Left cardiac atrium (tissue), 4 donors: ENCODE measurements at regions not wholly inside any gene's neighbourhood (a gene's known extent, or its start where the extent isn't known, plus 50 kb on each side); places are given as distances from the start of the nearest gene placed in this dataset.
"Not testable (repeated sequence)": the region's sequence is repeated elsewhere in the genome, so short reads cannot be mapped to it uniquely, and the experiment has no call there.

Experiments used
- ATAC-seq, 2 donors: fragments of 200-7000 bp; cut with Tn5 transposase; one replicate each; pipeline ENCODE4 v1.9.1; 2020; ENCODE audit warnings: mild to moderate bottlenecking in 2 of 2, moderate library complexity in 2 of 2
- DNase-seq: peaks from one replicate; pipeline ENCODE4 v3.0.0-alpha.2; 2020
- intact Hi-C, 2 donors: fragments of 100-400 bp; cut with DNase I; formaldehyde crosslinking; loops; one replicate each; pipeline versions ENCODE4 v1.14.1 to v1.15.1; 2022 to 2023
- donor health status: DM: no; HTN: yes; CAD: no.
- donor health status: DM: no; HTN: yes; CAD: no; lungs with severe emphysema.
- donor health status: DM: yes; HTN: yes; CAD: no.
- donor health status: Dilated cardiomyopathy.

DNA sequence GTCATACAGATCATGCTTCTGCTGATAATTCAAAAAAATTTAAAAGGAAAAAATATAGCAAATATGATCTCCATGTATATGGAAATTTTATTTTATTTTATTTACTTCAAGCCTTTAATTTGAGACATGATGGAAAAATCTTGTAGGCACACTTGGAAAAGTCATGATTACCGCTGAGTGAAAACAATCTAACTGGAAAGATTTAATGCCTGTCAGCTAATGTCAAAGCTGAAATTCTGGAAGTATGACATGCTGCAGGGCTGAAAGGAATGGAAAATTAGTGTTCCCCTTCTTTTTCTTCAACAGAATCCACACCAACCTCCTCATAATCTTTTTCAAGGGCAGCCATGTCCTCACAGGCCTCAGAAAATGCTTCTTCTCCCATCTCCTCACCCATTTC is 58.2 kb downstream of the RPRM start:
- DNase-seq (no peak), ATAC-seq (no peak)
- intact Hi-C loops = no loop called here

DNA sequence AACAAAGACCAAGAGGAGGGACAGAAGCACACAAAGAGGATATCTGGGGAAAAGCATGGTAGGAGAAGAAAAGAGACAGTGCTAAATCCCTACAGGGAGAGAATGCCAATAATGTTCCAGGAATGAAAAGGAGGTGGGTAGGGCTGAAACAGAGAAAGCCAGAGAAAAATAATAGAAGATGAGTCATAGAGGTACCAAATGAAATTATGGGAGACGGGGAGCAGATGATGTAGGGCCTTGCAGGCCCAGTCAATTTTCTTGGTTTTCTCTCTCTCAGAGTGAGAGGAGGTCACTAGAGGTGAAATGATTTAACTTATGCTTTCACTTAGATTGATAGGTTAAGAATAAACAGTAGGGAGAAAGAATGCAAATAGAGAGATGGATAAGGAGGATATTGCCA is 61.5 kb downstream of the RPRM start:
- no peak for ATAC-seq
- DNase-seq = no peak
- intact Hi-C loops = no loop called here

DNA sequence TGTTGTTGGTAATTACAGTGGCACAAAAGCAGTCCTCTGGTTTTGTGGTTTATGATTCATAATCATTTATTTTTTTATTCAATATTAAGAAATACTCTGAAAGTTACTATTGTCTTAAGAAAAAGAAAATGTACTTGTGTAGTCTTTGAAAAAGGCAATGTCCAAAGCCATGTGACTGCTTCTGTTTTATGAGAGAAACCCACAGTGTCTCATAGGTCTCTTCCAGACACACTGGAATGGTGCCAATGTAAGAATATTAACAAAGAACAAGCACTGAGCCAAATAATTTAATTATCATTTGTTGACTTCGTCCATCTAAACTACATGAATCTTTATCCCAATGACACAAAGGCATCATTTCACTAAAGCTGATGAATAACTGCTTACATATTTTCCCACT is 62.5 kb downstream of the RPRM start:
- ATAC-seq (no peak), DNase-seq (no peak)
- intact Hi-C loops = no loop called here

DNA sequence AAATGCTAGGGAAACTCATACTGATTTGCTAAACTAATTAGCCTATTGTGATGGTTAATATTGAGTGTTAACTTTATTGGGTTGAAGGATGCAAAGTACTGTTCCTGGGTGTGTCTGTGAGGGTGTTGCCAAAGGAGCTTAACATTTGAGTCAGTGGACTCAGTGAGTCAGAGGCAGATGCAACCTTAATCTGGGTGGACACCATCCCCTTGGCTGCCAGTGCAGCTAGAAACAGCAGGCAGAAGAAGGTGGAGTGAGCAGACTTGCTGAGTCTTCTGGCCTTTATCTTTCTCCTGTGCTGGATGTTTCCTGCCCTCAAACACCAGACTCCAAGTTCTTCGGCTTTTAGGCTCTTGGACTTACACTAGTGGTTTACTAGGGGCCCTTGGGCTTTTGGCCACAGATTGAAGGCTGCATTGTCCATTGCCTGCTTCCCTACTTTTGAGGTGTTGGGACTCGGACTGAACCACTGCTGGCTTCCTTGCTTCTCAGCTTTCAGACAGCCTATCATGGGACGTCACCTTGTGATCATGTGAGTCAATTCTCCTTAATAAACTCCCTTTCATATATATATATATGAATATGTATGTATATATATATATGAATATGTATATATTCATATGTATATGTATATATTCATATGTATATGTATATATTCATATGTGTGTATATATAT is 69.7 kb downstream of the RPRM start:
- intact Hi-C loops = no loop called here
- ATAC-seq (no peak), DNase-seq (no peak)

DNA sequence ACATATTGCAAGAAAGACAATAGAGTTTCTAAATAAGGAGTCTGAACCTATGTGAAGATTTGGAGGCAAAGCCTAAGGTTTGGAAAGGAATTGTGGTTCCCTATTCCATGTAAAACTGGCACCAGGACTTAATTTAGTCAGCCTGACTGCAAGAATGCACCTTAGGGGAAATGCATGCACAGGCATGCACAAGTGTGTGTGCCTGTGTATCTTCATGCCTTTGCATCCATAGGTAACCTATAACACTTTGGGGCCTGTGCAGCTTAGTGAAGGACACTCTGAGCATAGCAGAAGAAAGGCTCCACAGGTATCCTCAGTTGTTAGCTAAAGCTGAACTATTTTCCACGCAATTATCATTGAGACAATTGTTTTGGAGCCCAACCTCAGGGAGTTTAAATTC is 73.4 kb downstream of the RPRM start:
- intact Hi-C loops = no loop called here
- DNase-seq (no peak), ATAC-seq (no peak)

DNA sequence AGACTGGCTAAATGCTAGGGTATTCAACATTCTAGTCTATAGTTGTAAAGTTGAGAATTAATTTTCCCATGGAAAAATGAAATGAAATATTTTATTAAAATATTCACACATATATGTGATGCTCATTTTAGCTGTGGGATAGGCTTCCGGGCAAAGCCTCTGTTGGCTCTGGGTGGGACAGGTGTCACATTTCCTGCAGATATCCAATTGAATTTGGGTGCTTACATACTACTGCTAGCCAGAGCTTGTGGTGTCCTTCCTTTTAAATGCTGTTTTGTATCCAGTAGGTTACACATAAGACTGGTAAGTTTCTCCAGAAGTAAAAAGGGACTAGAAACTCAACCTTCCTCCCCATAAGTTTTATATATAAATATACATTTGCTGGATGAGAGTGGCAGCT is 73.8 kb downstream of the RPRM start:
- intact Hi-C loops = no loop called here
- ATAC-seq (no peak), DNase-seq (no peak)

DNA sequence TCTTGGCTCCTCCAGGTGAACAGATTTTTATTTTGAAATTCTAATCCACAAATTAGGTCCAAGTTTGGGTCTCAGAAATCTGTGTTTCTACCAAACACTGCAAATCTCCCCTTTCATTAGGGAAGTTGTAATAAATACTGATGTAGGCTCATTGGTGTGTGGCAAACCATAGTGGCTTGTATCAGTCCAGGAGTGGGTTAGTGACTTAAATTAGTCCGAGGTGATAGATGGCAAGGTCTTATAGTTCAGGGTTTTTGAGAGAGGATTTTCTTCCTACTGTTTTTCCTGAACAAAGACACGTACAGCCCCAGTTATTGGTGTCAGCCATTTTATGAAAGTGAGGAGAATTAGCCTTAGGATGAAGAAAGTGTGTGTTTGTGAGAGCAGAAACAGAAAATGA is 74.6 kb downstream of the RPRM start:
- ATAC-seq = no peak

DNA sequence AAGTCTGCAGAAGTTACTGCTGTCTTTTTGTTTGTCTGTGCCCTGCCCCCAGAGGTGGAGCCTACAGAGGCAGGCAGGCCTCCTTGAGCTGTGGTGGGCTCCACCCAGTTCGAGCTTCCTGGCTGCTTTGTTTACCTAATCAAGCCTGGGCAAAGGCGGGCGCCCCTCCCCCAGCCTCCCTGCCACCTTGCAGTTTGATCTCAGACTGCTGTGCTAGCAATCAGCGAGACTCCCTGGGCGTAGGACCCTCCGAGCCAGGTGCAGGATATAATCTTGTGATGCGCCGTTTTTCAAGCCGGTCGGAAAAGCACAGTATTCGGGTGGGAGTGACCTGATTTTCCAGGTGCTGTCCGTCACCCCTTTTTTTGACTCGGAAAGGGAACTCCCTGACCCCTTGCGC is 75.2 kb downstream of the RPRM start:
- DNase-seq, ATAC-seq, intact Hi-C loops: not testable (repeated sequence)

More for the DNA sequence above, 74.6 kb downstream of the RPRM start:
- no peak for DNase-seq
- intact Hi-C loops = no loop called here

DNA sequence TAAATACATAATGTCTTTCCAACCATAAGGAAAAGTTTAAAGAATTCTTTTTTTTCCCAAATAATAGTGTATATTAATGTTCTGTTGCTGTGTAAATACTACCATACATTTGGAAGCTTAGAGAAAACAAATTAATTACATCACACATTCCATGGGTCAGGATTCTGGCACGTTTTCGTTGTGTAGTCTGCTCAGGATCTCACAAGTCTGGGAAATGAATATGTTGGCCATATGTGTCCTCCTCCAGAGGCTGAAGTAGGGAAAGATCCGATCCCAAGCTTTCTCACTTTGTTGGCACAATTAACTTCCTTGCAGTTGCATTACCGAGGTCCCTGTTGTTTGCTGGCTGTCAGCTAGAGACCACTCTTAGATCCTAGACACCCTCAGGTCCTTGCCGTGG is 83.9 kb downstream of the RPRM start:
- DNase-seq = no peak
- intact Hi-C loops = no loop called here

DNA sequence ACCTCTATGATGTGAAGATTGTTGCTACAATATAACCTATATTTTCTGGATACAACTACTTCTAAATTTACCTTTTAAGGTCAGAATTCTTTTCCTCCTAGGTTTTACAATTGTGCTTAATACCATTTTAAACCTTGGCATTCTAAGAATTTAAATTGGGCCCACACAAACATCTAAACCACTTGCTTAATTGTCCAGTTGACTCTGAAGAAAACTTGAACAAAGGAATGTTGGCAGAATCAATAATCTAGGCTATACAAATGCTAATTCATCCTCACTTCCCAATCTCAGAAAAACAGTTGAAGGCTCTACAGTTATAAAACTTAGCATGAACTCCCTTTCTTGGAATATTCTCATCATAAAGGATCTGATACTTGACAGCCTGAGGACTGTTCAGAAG is 84.3 kb downstream of the RPRM start:
- DNase-seq (no peak), ATAC-seq (no peak)
- intact Hi-C loops = no loop called here

More for the DNA sequence above, 83.9 kb downstream of the RPRM start:
- ATAC-seq = no peak

DNA sequence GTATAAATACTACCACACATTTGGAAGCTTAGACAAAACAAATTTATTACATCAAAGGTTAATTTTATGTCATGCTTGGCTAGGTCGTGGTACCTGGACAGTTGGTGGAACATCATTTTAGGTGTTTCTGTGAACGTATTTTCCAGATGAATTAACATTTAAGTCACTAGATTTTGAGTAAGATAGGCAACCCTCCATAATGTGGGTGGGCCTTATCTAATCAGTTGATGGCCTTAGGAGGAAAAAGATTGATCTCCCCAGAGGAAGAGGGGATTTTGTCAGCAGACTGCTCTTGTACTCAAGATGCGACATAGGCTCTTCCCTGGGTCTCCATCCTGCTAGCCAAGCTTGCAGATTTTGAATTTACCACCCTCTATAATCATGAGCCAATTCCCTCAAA is 85.0 kb downstream of the RPRM start:
- ATAC-seq = no peak
- intact Hi-C loops = no loop called here

DNA sequence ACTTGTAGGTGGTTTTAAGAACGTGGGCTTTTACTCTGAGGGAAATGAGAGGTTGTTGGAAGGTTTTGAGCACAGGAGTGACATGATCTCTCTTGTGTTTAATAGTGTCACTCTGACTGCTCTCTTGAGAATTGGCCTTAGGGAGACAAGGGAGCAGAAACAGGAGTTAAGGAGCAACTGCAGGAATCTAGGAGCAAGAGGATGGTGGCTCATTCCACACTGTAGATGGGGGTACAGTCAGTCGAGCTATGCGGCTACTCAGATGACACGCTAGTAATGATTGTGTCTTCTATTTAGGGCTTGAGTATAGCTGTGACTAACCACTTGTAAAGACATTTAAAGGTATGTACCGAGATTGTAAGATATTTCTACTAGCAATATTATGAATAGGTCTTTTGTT is 87.4 kb downstream of the RPRM start:
- DNase-seq (no peak), ATAC-seq (no peak)
- intact Hi-C loops = no loop called here

More for the DNA sequence above, 85.0 kb downstream of the RPRM start:
- DNase-seq = no peak

DNA sequence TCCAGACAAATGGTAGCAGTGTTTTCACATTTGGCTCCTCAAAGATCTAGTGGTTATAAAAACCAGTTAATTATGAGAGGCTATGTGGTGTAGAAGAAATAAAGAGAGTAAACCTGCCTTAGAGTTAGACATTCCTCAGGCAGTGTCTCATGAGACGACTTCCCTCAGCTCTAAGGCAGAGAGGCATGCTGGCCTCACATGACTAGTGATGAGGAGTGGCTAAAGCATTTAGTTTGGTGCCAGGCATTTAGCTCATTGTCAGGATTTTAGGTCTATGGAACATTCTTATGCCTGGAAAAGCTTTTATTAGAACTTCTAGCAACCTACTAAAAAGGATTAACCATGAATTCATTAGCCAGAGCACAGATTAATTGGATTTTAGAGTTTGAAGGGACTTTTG is 90.3 kb downstream of the RPRM start:
- ATAC-seq (no peak), DNase-seq (no peak)
- intact Hi-C loops = no loop called here

DNA sequence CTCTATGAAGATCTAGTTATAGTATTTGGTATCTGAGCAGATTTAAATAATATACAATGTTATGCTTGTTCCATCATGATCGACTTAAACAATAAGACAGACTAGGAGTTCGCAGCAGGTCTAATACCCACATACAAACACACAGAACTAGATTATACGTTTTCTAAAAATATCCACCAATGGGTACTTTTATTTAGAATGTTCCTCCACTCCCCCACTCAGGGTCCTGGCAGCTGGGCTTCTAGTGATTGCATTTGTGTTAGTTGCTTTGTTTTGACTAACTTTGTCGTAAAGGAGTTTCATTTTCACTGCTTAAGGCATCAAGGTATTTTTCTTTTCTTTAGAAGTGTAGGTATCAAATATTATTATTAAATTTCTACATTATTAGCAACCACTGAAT is 91.4 kb downstream of the RPRM start:
- no peak for DNase-seq

DNA sequence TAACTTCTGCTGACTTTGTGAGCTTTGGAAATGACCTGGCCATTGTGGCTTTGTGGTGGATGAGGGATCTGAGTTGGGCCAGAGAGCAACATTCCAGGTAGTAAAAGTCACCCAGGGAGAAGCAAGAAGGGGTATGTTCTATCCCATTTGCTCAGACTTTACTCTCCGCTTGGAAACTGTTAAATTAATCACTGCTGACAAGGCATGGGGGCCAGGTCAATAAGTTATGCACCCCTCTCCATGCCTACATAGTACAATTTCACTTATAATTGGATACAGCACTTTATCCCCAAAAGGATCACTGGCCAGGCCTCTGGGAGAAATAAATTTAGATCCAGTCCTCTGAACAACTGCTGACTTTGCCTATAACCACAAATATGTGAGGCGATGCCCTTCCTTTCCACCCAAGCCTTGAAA is 92.1 kb downstream of the RPRM start:
- DNase-seq (no peak), ATAC-seq (no peak)
- intact Hi-C loops = no loop called here

More for the DNA sequence above, 91.4 kb downstream of the RPRM start:
- no peak for ATAC-seq
- intact Hi-C loops = no loop called here

DNA sequence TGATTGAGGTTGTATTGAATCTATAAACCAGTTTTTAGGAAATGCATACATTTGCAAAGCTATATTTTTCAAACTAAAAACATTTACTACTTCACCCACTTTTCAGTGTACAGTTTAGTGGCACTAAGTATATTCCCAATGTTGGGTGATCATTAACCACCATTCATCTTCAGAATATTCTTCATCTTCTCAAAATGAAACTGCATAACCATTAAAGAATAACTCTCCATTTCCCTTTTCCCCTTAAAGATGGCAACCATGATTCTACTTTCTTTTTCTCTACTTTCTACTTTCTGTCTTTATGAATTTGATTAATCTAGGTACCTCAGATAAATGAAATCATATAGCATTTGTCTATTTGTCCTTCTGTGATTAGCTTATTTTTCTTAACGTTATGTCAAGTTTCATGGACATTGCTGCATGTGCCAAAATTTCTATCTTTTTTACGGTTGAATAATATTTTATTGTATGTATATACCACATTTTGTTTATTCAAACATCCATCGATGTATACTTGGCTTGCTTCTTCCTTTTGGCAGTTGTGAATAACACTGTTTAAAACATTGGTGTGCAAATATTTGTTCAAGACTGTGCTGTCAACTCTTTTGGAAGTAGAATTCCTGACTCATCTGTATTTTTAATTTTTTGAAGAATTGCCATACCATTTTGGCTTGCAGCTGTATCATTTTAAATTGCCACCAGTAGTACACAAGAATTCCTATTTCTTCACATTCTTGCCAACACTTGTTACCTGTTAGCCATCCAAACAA is 104.9 kb downstream of the RPRM start:
- intact Hi-C loops = no loop called here
- ATAC-seq = no peak
- DNase-seq = no peak

DNA sequence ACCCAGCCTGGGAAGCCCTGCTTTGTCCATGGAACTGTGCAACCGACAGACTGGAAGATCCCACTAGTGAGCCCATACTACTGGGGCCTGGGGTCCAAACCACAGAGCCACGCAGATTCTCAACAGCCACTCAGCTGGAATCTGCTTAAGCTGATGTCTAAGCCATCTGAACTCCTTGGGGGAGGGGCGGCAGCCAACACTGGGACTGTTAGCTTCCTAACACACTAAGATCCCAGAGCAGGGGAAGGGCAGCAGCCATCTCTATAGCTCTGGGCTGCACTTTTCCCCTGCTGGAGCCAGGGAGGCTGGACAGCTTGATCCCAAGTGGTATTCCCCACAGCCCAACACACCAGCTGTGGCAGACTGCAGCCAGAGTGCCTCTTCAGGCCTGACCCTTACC is 118.3 kb downstream of the RPRM start:
- DNase-seq = no peak
- intact Hi-C loops = no loop called here
- ATAC-seq = no peak

DNA sequence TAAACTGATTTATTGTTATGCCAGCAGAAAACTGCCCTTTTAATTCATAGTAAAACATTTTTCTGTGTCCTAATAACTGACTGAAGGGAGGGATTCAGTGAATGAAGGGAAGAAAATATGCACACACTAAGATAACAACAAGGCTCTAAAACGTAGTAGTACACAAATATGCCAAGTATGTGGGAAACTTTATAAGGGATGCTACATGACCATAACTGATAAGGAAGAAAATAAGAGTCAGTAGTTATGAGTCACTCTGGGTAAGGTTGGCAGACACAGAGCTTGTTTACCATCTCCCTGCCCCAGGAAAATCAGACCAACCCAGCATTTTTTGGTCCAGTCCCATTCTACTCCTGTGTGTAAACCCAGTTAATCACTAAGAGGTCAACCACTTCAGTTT is 124.2 kb downstream of the RPRM start:
- ATAC-seq (peak in 1 of 2 donors; percentile 88), DNase-seq (no peak)
- intact Hi-C loops = no loop called here

DNA sequence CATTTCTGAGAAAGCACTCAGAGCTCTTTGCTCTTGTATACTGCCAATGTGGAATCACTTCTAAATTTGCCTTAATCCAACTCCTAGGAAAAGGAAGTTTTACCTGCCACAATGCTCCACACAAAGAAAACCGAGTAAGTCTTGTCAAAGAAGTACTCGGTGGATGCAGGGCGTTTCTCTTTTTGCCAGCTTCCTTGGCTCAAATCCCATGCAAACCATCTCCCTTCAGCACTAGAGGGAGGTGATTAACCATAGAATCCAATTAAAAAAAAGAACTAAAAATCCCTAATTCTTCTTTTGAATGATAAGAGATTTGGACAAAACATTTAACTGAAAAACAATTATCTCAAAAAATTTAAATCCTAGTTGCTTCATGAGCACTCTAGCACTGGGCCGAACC is 129.0 kb downstream of the RPRM start:
- intact Hi-C loops = no loop called here
- DNase-seq = no peak
- no peak for ATAC-seq

DNA sequence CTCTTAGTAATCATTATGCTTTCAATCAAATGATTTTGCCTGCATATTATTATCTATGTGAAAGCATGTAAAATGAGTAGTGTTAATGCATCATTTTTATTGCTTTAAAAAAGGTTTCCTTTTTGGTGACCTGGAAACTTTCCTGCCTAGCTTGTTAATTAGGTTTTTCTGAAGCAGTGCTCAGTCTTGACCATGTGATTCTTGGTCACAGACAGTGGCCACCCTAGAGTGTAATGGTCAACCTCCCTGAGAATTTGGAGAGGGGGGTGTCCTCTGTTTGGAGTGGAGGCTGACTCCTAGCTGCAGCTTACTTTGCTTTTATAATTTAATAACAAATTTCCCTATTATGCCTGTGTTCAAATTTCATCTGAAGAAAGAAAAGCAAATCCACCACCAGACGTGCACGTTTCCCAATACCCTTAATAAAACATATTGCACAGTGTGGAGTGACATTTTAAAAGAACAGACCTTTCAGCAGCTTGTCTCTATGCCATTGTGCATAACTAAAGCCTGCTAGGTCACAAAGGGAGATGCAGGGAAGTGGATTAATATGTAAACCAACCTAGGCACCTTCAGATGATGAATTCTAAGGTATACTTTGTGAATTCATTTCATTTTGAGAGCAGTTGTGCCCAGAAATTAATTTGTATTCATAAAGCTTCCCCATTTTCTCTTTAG is 130.6 kb downstream of the RPRM start:
- no peak for ATAC-seq
- no peak for DNase-seq
- intact Hi-C loops = no loop called here

DNA sequence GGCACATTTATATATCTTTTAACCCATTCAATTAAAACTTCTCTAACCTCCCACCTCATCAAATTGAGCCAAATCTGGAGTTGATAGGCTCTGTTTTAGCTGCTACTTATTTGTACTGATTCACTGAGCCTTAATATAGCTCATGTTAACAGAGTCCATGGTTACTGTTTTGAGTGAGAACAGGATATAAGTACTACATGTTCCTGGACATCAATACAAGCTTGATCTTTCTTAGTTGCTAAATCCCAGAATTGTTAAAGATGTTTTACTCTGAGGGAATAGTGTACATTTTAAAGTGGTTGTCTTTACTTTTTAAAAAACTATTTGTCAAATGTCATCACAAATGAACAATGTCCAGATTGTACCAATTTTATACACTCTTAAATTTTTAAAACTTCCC is 157.7 kb downstream of the RPRM start:
- DNase-seq (no peak), ATAC-seq (no peak)
- intact Hi-C loops = no loop called here
